Aorta (tissue), 5 donors: ENCODE measurements at regions not wholly inside any gene's neighbourhood (a gene's known extent, or its start where the extent isn't known, plus 50 kb on each side); places are given as distances from the start of the nearest gene placed in this dataset.

Source experiments
- ATAC-seq: fragments of 200-7000 bp; cut with Tn5 transposase; one replicate; pipeline ENCODE4 v1.9.1; 2022; ENCODE audit warnings: moderate library complexity; ENCODE audit not compliant: low FRiP score
- DNase-seq, 2 donors: peaks; one replicate each; pipeline ENCODE4 v3.0.0-alpha.2; 2020
- H3K27ac ChIP-seq, 2 donors: one replicate each; pipeline ENCODE4 v1.5.1; 2013; ENCODE audit warnings: low read length in 2 of 2, mild to moderate bottlenecking in 2 of 2, moderate library complexity in 2 of 2, control low read depth in 1 of 2, inconsistent platforms in 1 of 2, low read depth in 1 of 2
- H3K27me3 ChIP-seq, 2 donors: one replicate each; pipeline ENCODE4 v1.6.1; 2013; ENCODE audit warnings: control low read depth in 1 of 2, low read length in 1 of 2, mild to moderate bottlenecking in 1 of 2, moderate library complexity in 1 of 2; ENCODE audit not compliant: insufficient read depth in 2 of 2, control insufficient read depth in 1 of 2
- H3K36me3 ChIP-seq, 2 donors: one replicate each; pipeline ENCODE4 v1.6.1; 2013; ENCODE audit warnings: control low read depth in 1 of 2, low read length in 1 of 2, mild to moderate bottlenecking in 1 of 2; ENCODE audit not compliant: insufficient read depth in 2 of 2, control insufficient read depth in 1 of 2
- H3K4me1 ChIP-seq, 2 donors: one replicate each; pipeline ENCODE4 v1.6.1; 2013; ENCODE audit warnings: low read length in 2 of 2, control low read depth in 1 of 2, mild to moderate bottlenecking in 1 of 2, moderate library complexity in 1 of 2; ENCODE audit not compliant: insufficient read depth in 2 of 2, control insufficient read depth in 1 of 2
- H3K4me3 ChIP-seq, 2 donors: one replicate each; pipeline ENCODE4 v1.5.1; 2013; ENCODE audit warnings: low read length in 2 of 2, control low read depth in 1 of 2, mild to moderate bottlenecking in 1 of 2
- H3K9me3 ChIP-seq: one replicate; pipeline ENCODE4 v1.6.1; 2013; ENCODE audit warnings: mild to moderate bottlenecking, low read length; ENCODE audit not compliant: control insufficient read depth
- WGBS, 2 donors: extraction: QIAGEN DNeasy Blood & Tissue Kit; methylation state at CpG; one replicate each; pipeline ENCODE4 v1.1.7; 2013; 5-methylcytosine and 5-hydroxymethylcytosine counted together
- intact Hi-C, 2 donors: fragments of 100-400 bp; cut with DNase I; formaldehyde crosslinking; loops; one replicate each; pipeline versions ENCODE4 v1.14.2 to v1.15.0; 2022
- donor health status: healthy with polysubstance abuse.
- donor health status: Bipolar disorder and iron deficiency.
- donor health status: DM: no; HTN: no; CAD: no.
- donor health status: DM: no; HTN: no; CAD: no.
- donor health status: DM: yes; HTN: yes; CAD: no.

DNA sequence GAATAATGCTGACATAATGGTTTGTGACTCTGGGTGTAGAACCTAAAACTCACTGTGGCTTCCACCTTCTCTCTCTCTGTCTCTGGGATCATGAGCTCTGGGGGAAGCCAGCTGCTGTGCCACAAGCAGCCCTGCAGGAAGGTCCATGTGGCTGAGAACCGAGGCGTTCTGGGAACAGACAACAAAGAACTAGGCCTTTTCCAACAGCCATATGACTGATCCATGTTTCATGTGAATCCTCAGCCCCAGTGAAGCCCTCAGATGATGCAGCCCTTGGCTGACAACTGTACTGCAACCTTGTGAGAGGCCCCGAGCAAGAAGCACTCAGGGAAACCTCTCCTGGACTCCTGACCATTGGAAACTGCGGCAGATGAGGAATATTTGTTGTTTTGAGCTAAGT is 56.6 kb downstream of the HLA-G start:
- no peaks in the 10 kb centered on the region for H3K9me3 ChIP-seq
- no peaks in the 10 kb centered on the region for H3K4me1 ChIP-seq
- no peak overlapping the region for H3K4me3 ChIP-seq
- DNase-seq = no peak
- WGBS, 2 donors = 24 to 59% methylated on average over 4 of the region's 4 CpGs
- no peaks in the 10 kb centered on the region for H3K27me3 ChIP-seq
- H3K27ac ChIP-seq = no peak overlapping the region
- no peak for ATAC-seq
- intact Hi-C loops = no loop called here
- H3K36me3 ChIP-seq = no peaks in the 10 kb centered on the region

- Histone ChIP-seq H3K27ac (peak overlapping the region in 1 of 2 donors; percentile 21), H3K36me3 (no peaks in the 10 kb centered on the region), H3K4me3 (peak overlapping the region in 1 of 2 donors; percentile 14), H3K9me3 (no peaks in the 10 kb centered on the region), H3K27me3 (no peaks in the 10 kb centered on the region), H3K4me1 (no peaks in the 10 kb centered on the region)
- 84 to 91% methylated on average over 5 of the region's 5 CpGs for WGBS, 2 donors
- ATAC-seq (no peak), DNase-seq (no peak)
- intact Hi-C loops = loop anchor here (2.0 to 5.0 kb wide), 4 partner anchors 41 to 90 kb away; partner anchors contain the start of gene HLA-A (in 2 of the 2)
Measured at GRCh38 chr6:29886701-29887100, 55.6 kb upstream of the HLA-A start.

DNA sequence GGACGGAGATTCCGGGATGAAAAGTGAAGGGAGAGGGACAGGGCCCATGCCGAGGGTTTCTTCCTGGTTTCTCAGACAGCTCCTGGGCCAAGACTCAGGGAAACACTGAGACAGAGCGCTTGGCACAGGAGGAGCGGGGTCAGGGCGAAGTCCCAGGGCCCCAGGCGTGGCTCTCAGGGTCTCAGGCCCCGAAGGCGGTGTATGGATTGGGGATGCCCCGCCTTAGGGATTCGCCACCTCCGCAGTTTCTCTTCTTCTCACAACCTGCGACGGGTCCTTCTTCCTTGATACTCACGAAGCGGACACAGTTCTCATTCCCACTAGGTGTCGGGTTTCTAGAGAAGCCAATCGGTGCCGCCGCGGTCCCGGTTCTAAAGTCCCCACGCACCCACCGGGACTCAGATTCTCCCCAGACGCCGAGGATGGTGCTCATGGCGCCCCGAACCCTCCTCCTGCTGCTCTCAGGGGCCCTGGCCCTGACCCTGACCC is 55.0 kb upstream of the HLA-A start:
- Histone ChIP-seq H3K9me3 (no peaks in the 10 kb centered on the region), H3K4me3 (peak overlapping the region; percentile 72 to 86), H3K27me3 (no peaks in the 10 kb centered on the region), H3K4me1 (no peaks in the 10 kb centered on the region), H3K27ac (peak overlapping the region in 1 of 2 donors; percentile 83), H3K36me3 (no peaks in the 10 kb centered on the region)
- intact Hi-C loops = loop anchor here (2.0 to 5.0 kb wide), 4 partner anchors 40 to 89 kb away; partner anchors contain the start of gene HLA-A (in 2 of the 2)
- peak; percentile 75 for ATAC-seq
- peak; percentile 72 to 83 for DNase-seq
- whole genome bisulfite sequencing, 2 donors = 7 to 11% methylated on average over 20 to 28 of the region's 28 CpGs

DNA sequence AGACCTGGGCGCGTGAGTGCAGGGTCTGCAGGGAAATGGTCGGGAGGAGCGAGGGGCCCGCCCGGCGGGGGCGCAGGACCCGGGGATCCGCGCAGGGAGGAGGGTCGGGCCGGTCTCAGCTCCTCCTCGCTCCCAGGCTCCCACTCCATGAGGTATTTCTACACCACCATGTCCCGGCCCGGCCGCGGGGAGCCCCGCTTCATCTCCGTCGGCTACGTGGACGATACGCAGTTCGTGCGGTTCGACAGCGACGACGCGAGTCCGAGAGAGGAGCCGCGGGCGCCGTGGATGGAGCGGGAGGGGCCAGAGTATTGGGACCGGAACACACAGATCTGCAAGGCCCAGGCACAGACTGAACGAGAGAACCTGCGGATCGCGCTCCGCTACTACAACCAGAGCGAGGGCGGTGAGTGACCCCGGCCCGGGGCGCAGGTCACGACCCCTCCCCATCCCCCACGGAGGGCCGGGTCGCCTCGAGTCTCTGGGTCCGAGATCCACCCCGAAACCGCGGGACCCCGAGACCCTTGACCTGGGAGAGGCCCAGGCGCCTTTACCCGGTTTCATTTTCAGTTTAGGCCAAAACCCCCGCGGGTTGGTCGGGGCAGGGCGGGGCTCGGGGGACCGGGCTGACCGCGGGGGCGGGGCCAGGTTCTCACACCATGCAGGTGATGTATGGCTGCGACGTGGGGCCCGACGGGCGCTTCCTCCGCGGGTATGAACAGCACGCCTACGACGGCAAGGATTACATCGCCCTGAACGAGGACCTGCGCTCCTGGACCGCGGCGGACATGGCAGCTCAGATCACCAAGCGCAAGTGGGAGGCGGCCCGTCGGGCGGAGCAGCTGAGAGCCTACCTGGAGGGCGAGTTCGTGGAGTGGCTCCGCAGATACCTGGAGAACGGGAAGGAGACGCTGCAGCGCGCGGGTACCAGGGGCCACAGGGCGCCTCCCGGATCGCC is 54.2 kb upstream of the HLA-A start:
- Histone ChIP-seq H3K9me3 (no peaks in the 10 kb centered on the region), H3K4me1 (no peaks in the 10 kb centered on the region), H3K4me3 (peak overlapping the region; percentile 72 to 86), H3K27me3 (no peaks in the 10 kb centered on the region), H3K27ac (peak overlapping the region; percentile 39 to 83), H3K36me3 (no peaks in the 10 kb centered on the region)
- WGBS, 2 donors = 3 to 4% methylated on average over 58 to 101 of the region's 101 CpGs
- peak; percentile 91 to 93 for DNase-seq
- ATAC-seq = peak; percentile 94
- intact Hi-C loops = loop anchor here (2.0 to 5.0 kb wide), 4 partner anchors 39 to 89 kb away; partner anchors contain the start of gene HLA-A (in 2 of the 2)
